HAP-1 (cell line): ENCODE measurements at regions not wholly inside any gene's neighbourhood (a gene's known extent, or its start where the extent isn't known, plus 50 kb on each side); places are given as distances from the start of the nearest gene placed in this dataset.

Source experiments
- DNase-seq, 2 experiments: peaks; one replicate each; pipeline ENCODE4 v3.0.0-alpha.2; 2016 to 2020; ENCODE audit warnings: low spot score in 2 of 2
- H3K27me3 ChIP-seq: fragments of 250-450 bp; sonication (Bioruptor Pico); 2 replicates; pipeline ENCODE4 v1.5.1; 2020; ENCODE audit warnings: low read depth, mild to moderate bottlenecking, moderate library complexity
- H3K36me3 ChIP-seq: fragments of 250-450 bp; sonication (Bioruptor Pico); replicated peaks from 2 replicates; pipeline ENCODE4 v1.5.1; 2020; ENCODE audit warnings: mild to moderate bottlenecking
- H3K4me1 ChIP-seq: fragments of 250-450 bp; sonication (Bioruptor Pico); 2 replicates; pipeline ENCODE4 v1.5.1; 2020; ENCODE audit warnings: mild to moderate bottlenecking
- H3K4me3 ChIP-seq: fragments of 250-450 bp; sonication (Bioruptor Pico); 2 replicates; pipeline ENCODE4 v1.5.1; 2020; ENCODE audit warnings: mild to moderate bottlenecking, moderate library complexity
- H3K9me3 ChIP-seq: fragments of 250-450 bp; sonication (Bioruptor Pico); 2 replicates; pipeline ENCODE4 v1.5.1; 2020; ENCODE audit warnings: mild to moderate bottlenecking, moderate library complexity
- in situ Hi-C: fragments of 300-500 bp; cut with MboI; formaldehyde crosslinking; loops from 3 replicates; pipeline ENCODE4 v1.14.3; 2020; ENCODE audit warnings: low sequenced_read_pairs, inconsistent platforms, mixed read lengths

- Histone ChIP-seq H3K36me3 (no peaks in the 10 kb centered on the region), H3K27me3 (no peaks in the 10 kb centered on the region), H3K9me3 (no peaks in the 10 kb centered on the region), H3K4me1 (no peaks in the 10 kb centered on the region), H3K4me3 (no peak overlapping the region)
- DNase-seq: no peak
- in situ Hi-C loops: no loop called here
These were observed 170.7 kb downstream of the TTC32 start for GRCh38 chr2:19731037-19731436.

- H3K27me3 ChIP-seq: no peaks in the 10 kb centered on the region
- no peaks in the 10 kb centered on the region for H3K36me3 ChIP-seq
- no peaks in the 10 kb centered on the region for H3K4me1 ChIP-seq
- H3K9me3 ChIP-seq: no peaks in the 10 kb centered on the region
- in situ Hi-C loops: no loop called here
- H3K4me3 ChIP-seq: no peak overlapping the region
- DNase-seq: no peak
These were observed 173.7 kb downstream of the TTC32 start for GRCh38 chr2:19728125-19728524.

GRCh38 chr2:19725392-19725791, 176.4 kb downstream of the TTC32 start:
- DNase-seq: no peak
- Histone ChIP-seq H3K36me3 (no peaks in the 10 kb centered on the region), H3K9me3 (no peaks in the 10 kb centered on the region), H3K4me1 (no peaks in the 10 kb centered on the region), H3K27me3 (no peaks in the 10 kb centered on the region), H3K4me3 (no peak overlapping the region)
- in situ Hi-C loops: no loop called here

GRCh38 chr2:19723021-19723420, 178.8 kb downstream of the TTC32 start:
- no peak for DNase-seq
- in situ Hi-C loops: no loop called here
- no peaks in the 10 kb centered on the region for H3K36me3 ChIP-seq

GRCh38 chr2:19722531-19722971, 179.2 kb downstream of the TTC32 start:
- Histone ChIP-seq H3K9me3 (no peaks in the 10 kb centered on the region), H3K4me3 (no peak overlapping the region), H3K36me3 (no peaks in the 10 kb centered on the region), H3K27me3 (no peaks in the 10 kb centered on the region), H3K4me1 (no peaks in the 10 kb centered on the region)
- no peak for DNase-seq
- in situ Hi-C loops: no loop called here

More at GRCh38 chr2:19723021-19723420, 178.8 kb downstream of the TTC32 start:
- Histone ChIP-seq H3K4me3 (no peak overlapping the region), H3K27me3 (no peaks in the 10 kb centered on the region), H3K4me1 (no peaks in the 10 kb centered on the region), H3K9me3 (no peaks in the 10 kb centered on the region)

- Histone ChIP-seq H3K36me3 (no peaks in the 10 kb centered on the region), H3K4me1 (no peaks in the 10 kb centered on the region), H3K9me3 (no peaks in the 10 kb centered on the region), H3K4me3 (no peak overlapping the region), H3K27me3 (no peaks in the 10 kb centered on the region)
- DNase-seq: no peak
- in situ Hi-C loops: no loop called here
These were observed 181.5 kb downstream of the TTC32 start for GRCh38 chr2:19720306-19720705.

GRCh38 chr2:19719540-19719939, 182.2 kb downstream of the TTC32 start:
- in situ Hi-C loops: no loop called here
- Histone ChIP-seq H3K9me3 (no peaks in the 10 kb centered on the region), H3K36me3 (no peaks in the 10 kb centered on the region), H3K4me1 (no peaks in the 10 kb centered on the region), H3K27me3 (no peaks in the 10 kb centered on the region), H3K4me3 (no peak overlapping the region)
- DNase-seq: no peak

- Histone ChIP-seq H3K9me3 (no peaks in the 10 kb centered on the region), H3K4me3 (no peak overlapping the region), H3K27me3 (no peaks in the 10 kb centered on the region), H3K36me3 (no peaks in the 10 kb centered on the region), H3K4me1 (no peaks in the 10 kb centered on the region)
- in situ Hi-C loops: no loop called here
- DNase-seq: no peak
These were observed 184.3 kb downstream of the TTC32 start for GRCh38 chr2:19717446-19717845.

- no peak for DNase-seq
These were observed 186.9 kb downstream of the TTC32 start for GRCh38 chr2:19714926-19715325.

GRCh38 chr2:19712850-19713249, 188.9 kb downstream of the TTC32 start:
- H3K36me3 ChIP-seq: no peaks in the 10 kb centered on the region
- DNase-seq: no peak
- H3K4me3 ChIP-seq: no peak overlapping the region
- in situ Hi-C loops: no loop called here
- H3K27me3 ChIP-seq: no peaks in the 10 kb centered on the region
- H3K4me1 ChIP-seq: no peaks in the 10 kb centered on the region
- no peaks in the 10 kb centered on the region for H3K9me3 ChIP-seq

More at GRCh38 chr2:19714926-19715325, 186.9 kb downstream of the TTC32 start:
- no peaks in the 10 kb centered on the region for H3K36me3 ChIP-seq
- H3K4me1 ChIP-seq: no peaks in the 10 kb centered on the region
- no peaks in the 10 kb centered on the region for H3K27me3 ChIP-seq
- no peak overlapping the region for H3K4me3 ChIP-seq
- H3K9me3 ChIP-seq: no peaks in the 10 kb centered on the region
- in situ Hi-C loops: no loop called here

GRCh38 chr2:19711470-19712372, 190.1 kb downstream of the TTC32 start:
- Histone ChIP-seq H3K4me1 (no peaks in the 10 kb centered on the region), H3K27me3 (no peaks in the 10 kb centered on the region), H3K9me3 (no peaks in the 10 kb centered on the region), H3K4me3 (no peak overlapping the region), H3K36me3 (no peaks in the 10 kb centered on the region)
- DNase-seq: peak; percentile 52 to 60
- in situ Hi-C loops: no loop called here

GRCh38 chr2:19710230-19710629, 191.6 kb downstream of the TTC32 start:
- Histone ChIP-seq H3K9me3 (no peaks in the 10 kb centered on the region), H3K4me3 (no peak overlapping the region), H3K36me3 (no peaks in the 10 kb centered on the region), H3K27me3 (no peaks in the 10 kb centered on the region), H3K4me1 (no peaks in the 10 kb centered on the region)
- in situ Hi-C loops: no loop called here
- DNase-seq: no peak

- in situ Hi-C loops: no loop called here
- DNase-seq: no peak
- no peaks in the 10 kb centered on the region for H3K4me1 ChIP-seq
- no peaks in the 10 kb centered on the region for H3K36me3 ChIP-seq
- H3K4me3 ChIP-seq: no peak overlapping the region
- no peaks in the 10 kb centered on the region for H3K9me3 ChIP-seq
- H3K27me3 ChIP-seq: no peaks in the 10 kb centered on the region
These were observed 192.2 kb downstream of the TTC32 start for GRCh38 chr2:19709553-19709952.

GRCh38 chr2:19708776-19709175, 193.0 kb downstream of the TTC32 start:
- H3K9me3 ChIP-seq: no peaks in the 10 kb centered on the region
- no peaks in the 10 kb centered on the region for H3K36me3 ChIP-seq
- no peak overlapping the region for H3K4me3 ChIP-seq
- in situ Hi-C loops: no loop called here
- DNase-seq: no peak
- no peaks in the 10 kb centered on the region for H3K4me1 ChIP-seq
- H3K27me3 ChIP-seq: no peaks in the 10 kb centered on the region
